ENCODE measurements at regions not wholly inside any gene's neighbourhood (a gene's known extent, or its start where the extent isn't known, plus 50 kb on each side); places are given as distances from the start of the nearest gene placed in this dataset.
A peak's percentile ranks its signal among the peaks of the same experiment; 100 is the strongest.

DNA sequence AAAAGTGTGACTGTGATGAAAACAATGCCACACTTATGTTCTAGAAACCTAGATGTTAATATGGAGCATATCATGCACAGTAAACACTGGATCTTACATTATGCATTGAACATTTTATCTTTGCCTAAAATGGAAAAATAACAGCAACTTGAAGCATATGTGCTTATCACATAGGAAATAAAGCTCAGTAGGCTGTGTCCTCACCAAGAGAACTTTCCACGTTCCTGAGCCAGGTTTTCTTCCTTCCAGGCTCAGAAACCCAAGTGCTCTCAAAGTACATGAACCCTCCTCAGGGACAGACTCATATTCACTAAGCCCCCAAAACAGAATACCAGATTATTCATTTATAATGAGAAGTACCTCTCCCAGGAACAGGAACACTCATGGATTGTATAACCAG is 79.4 kb upstream of the PRKAR2B start:
- TF ChIP-seq ZBTB33 (IDR thresholded peaks at IDR 0.05) = no peak
- TF ChIP-seq HNF4G (IDR thresholded peaks at IDR 0.05) = no peak
- TF ChIP-seq SP1 (IDR thresholded peaks at IDR 0.05) = peak; percentile 19
- TF ChIP-seq TAF1 (conservative IDR thresholded peaks at IDR 0.05) = no peak
- TF ChIP-seq HNF4A (conservative IDR thresholded peaks at IDR 0.05) = no peak
- TF ChIP-seq JUND (IDR thresholded peaks at IDR 0.05) = no peak
- no peak for TF ChIP-seq ATF3 (IDR thresholded peaks at IDR 0.05)
- Histone ChIP-seq H3K9ac (ENCODE audit: low read depth in 1 of 2, low read length in 2 of 2) (no peak overlapping the region), H3K27ac (ENCODE audit: low read depth in 1 of 2, low read length in 2 of 2) (no peak overlapping the region), H3K36me3 (ENCODE audit: control insufficient read depth in 4 of 4, insufficient read depth in 3 of 4, low read depth in 1 of 4, low read length in 3 of 4) (no peaks in the 10 kb centered on the region), H3K9me3 (ENCODE audit: control insufficient read depth in 4 of 4, low read length in 3 of 4) (no peaks in the 10 kb centered on the region), H3K27me3 (ENCODE audit: control insufficient read depth in 4 of 4, insufficient read depth in 4 of 4, low read length in 3 of 4) (no peaks in the 10 kb centered on the region), H3K4me1 (ENCODE audit: control insufficient read depth in 4 of 4, insufficient read depth in 4 of 4, low read length in 3 of 4) (no peaks in the 10 kb centered on the region), H3K4me3 (ENCODE audit: low read depth in 1 of 3, low read length in 3 of 3) (no peak overlapping the region)
- 67% methylated on average over 1 of the region's 1 CpG for WGBS
- no peak for DNase-seq (ENCODE audit: low spot score)

GRCh38 chr7:106966121-106966520 is 78.4 kb upstream of the PRKAR2B start:
- Histone ChIP-seq H3K27ac (ENCODE audit: low read depth in 1 of 2, low read length in 2 of 2) (no peak overlapping the region), H3K4me1 (ENCODE audit: control insufficient read depth in 4 of 4, insufficient read depth in 4 of 4, low read length in 3 of 4) (no peaks in the 10 kb centered on the region), H3K9ac (ENCODE audit: low read depth in 1 of 2, low read length in 2 of 2) (no peak overlapping the region), H3K4me3 (ENCODE audit: low read depth in 1 of 3, low read length in 3 of 3) (no peak overlapping the region), H3K9me3 (ENCODE audit: control insufficient read depth in 4 of 4, low read length in 3 of 4) (no peaks in the 10 kb centered on the region), H3K27me3 (ENCODE audit: control insufficient read depth in 4 of 4, insufficient read depth in 4 of 4, low read length in 3 of 4) (no peaks in the 10 kb centered on the region), H3K36me3 (ENCODE audit: control insufficient read depth in 4 of 4, insufficient read depth in 3 of 4, low read depth in 1 of 4, low read length in 3 of 4) (no peaks in the 10 kb centered on the region)
- DNase-seq (ENCODE audit: low spot score) = no peak
- TF ChIP-seq NR2F2 (IDR thresholded peaks at IDR 0.05) (no peak), EGR1 (IDR thresholded peaks at IDR 0.05; ENCODE audit: low read depth in 2 of 2) (no peak), YY1 (IDR thresholded peaks at IDR 0.05) (no peak)
- WGBS = 72% methylated on average over 2 of the region's 2 CpGs

GRCh38 chr7:106968160-106968559 is 76.3 kb upstream of the PRKAR2B start:
- Histone ChIP-seq H3K4me3 (ENCODE audit: low read depth in 1 of 3, low read length in 3 of 3) (no peak overlapping the region), H3K4me1 (ENCODE audit: control insufficient read depth in 4 of 4, insufficient read depth in 4 of 4, low read length in 3 of 4) (no peaks in the 10 kb centered on the region), H3K27ac (ENCODE audit: low read depth in 1 of 2, low read length in 2 of 2) (no peak overlapping the region), H3K9me3 (ENCODE audit: control insufficient read depth in 4 of 4, low read length in 3 of 4) (no peaks in the 10 kb centered on the region), H3K9ac (ENCODE audit: low read depth in 1 of 2, low read length in 2 of 2) (no peak overlapping the region), H3K36me3 (ENCODE audit: control insufficient read depth in 4 of 4, insufficient read depth in 3 of 4, low read depth in 1 of 4, low read length in 3 of 4) (no peaks in the 10 kb centered on the region), H3K27me3 (ENCODE audit: control insufficient read depth in 4 of 4, insufficient read depth in 4 of 4, low read length in 3 of 4) (no peaks in the 10 kb centered on the region)
- 73% methylated on average over 5 of the region's 5 CpGs for WGBS
- TF ChIP-seq TAF1 (conservative IDR thresholded peaks at IDR 0.05) (no peak), HNF4A (conservative IDR thresholded peaks at IDR 0.05) (no peak), FOXA1 (IDR thresholded peaks at IDR 0.05) (no peak), FOXA2 (IDR thresholded peaks at IDR 0.05) (no peak), JUND (IDR thresholded peaks at IDR 0.05) (no peak), YY1 (IDR thresholded peaks at IDR 0.05) (no peak), ATF3 (IDR thresholded peaks at IDR 0.05) (no peak), EGR1 (IDR thresholded peaks at IDR 0.05; ENCODE audit: low read depth in 2 of 2) (no peak), RAD21 (IDR thresholded peaks at IDR 0.05) (no peak), HNF4G (IDR thresholded peaks at IDR 0.05) (no peak), ZBTB33 (IDR thresholded peaks at IDR 0.05) (no peak), NR2F2 (IDR thresholded peaks at IDR 0.05) (no peak), RXRA (IDR thresholded peaks at IDR 0.05) (no peak), SP1 (IDR thresholded peaks at IDR 0.05) (no peak), GABPA (IDR thresholded peaks at IDR 0.05 in 1 of 2, conservative IDR thresholded peaks at IDR 0.05 in 1 of 2) (no peak)
- TF ChIP-seq, protein P1, sequence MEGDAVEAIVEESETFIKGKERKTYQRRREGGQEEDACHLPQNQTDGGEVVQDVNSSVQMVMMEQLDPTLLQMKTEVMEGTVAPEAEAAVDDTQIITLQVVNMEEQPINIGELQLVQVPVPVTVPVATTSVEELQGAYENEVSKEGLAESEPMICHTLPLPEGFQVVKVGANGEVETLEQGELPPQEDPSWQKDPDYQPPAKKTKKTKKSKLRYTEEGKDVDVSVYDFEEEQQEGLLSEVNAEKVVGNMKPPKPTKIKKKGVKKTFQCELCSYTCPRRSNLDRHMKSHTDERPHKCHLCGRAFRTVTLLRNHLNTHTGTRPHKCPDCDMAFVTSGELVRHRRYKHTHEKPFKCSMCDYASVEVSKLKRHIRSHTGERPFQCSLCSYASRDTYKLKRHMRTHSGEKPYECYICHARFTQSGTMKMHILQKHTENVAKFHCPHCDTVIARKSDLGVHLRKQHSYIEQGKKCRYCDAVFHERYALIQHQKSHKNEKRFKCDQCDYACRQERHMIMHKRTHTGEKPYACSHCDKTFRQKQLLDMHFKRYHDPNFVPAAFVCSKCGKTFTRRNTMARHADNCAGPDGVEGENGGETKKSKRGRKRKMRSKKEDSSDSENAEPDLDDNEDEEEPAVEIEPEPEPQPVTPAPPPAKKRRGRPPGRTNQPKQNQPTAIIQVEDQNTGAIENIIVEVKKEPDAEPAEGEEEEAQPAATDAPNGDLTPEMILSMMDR (IDR thresholded peaks at IDR 0.05; ENCODE audit: low read depth, low read length, missing input control) = no peak
- TF ChIP-seq, protein P2, sequence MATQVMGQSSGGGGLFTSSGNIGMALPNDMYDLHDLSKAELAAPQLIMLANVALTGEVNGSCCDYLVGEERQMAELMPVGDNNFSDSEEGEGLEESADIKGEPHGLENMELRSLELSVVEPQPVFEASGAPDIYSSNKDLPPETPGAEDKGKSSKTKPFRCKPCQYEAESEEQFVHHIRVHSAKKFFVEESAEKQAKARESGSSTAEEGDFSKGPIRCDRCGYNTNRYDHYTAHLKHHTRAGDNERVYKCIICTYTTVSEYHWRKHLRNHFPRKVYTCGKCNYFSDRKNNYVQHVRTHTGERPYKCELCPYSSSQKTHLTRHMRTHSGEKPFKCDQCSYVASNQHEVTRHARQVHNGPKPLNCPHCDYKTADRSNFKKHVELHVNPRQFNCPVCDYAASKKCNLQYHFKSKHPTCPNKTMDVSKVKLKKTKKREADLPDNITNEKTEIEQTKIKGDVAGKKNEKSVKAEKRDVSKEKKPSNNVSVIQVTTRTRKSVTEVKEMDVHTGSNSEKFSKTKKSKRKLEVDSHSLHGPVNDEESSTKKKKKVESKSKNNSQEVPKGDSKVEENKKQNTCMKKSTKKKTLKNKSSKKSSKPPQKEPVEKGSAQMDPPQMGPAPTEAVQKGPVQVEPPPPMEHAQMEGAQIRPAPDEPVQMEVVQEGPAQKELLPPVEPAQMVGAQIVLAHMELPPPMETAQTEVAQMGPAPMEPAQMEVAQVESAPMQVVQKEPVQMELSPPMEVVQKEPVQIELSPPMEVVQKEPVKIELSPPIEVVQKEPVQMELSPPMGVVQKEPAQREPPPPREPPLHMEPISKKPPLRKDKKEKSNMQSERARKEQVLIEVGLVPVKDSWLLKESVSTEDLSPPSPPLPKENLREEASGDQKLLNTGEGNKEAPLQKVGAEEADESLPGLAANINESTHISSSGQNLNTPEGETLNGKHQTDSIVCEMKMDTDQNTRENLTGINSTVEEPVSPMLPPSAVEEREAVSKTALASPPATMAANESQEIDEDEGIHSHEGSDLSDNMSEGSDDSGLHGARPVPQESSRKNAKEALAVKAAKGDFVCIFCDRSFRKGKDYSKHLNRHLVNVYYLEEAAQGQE (IDR thresholded peaks at IDR 0.05) = no peak
- TF ChIP-seq, protein P3, sequence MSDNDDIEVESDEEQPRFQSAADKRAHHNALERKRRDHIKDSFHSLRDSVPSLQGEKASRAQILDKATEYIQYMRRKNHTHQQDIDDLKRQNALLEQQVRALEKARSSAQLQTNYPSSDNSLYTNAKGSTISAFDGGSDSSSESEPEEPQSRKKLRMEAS (IDR thresholded peaks at IDR 0.05) = no peak
- no peak for DNase-seq (ENCODE audit: low spot score)

Measured in liver (tissue), 8 donors.